ENCODE measurements at regions not wholly inside any gene's neighbourhood (a gene's known extent, or its start where the extent isn't known, plus 50 kb on each side); places are given as distances from the start of the nearest gene placed in this dataset.

DNA sequence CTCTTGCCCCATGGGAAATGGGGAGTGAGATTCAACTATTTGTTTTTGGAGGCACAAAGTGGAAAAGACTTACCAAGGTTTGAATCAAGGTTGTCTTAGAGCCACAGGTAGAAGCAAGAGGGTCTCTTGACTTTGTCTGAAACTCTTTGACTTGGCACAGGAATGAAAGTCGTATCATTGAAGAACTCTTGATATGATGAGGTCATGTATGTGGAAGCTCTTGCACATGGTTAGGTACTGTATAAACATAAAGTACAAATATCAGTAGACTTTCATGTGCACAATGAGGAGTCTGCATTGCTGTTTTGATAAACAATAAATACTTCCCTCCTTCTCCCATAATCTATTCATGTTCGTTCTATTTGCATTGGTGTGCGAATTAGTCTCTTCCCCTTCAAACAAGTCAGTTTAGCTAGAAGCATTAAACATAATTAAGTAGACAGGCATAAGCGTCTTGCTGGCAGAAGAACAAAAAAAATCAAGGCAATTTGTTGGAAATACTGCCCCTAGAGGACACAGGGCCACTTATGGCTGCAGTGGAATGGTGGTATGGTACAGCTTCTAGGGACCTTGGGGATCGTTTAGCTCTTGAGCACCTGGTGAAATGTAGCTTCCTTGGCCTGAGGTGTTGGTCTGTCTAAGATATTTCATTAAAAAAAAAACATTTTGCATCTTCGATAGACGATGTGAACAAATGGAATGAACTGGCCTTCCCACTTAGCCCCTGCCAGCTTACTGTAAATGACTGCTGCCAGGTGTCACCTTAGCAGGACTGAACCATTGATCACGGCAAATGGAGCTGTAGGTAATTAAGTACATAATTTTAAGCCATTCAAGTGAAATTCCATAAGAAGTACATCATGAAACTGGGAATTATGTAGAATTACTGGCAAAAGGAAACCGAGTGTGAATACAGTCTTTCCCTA is 218.0 kb upstream of the GALNT2 start:
- H3K36me3 Mint-ChIP-seq, result no peaks in the 10 kb centered on the region
- TF ChIP-seq, protein P1, sequence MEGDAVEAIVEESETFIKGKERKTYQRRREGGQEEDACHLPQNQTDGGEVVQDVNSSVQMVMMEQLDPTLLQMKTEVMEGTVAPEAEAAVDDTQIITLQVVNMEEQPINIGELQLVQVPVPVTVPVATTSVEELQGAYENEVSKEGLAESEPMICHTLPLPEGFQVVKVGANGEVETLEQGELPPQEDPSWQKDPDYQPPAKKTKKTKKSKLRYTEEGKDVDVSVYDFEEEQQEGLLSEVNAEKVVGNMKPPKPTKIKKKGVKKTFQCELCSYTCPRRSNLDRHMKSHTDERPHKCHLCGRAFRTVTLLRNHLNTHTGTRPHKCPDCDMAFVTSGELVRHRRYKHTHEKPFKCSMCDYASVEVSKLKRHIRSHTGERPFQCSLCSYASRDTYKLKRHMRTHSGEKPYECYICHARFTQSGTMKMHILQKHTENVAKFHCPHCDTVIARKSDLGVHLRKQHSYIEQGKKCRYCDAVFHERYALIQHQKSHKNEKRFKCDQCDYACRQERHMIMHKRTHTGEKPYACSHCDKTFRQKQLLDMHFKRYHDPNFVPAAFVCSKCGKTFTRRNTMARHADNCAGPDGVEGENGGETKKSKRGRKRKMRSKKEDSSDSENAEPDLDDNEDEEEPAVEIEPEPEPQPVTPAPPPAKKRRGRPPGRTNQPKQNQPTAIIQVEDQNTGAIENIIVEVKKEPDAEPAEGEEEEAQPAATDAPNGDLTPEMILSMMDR (IDR thresholded peaks at IDR 0.05; ENCODE audit: unreplicated experiment), result peak; percentile 36
- DNase-seq (ENCODE audit: low spot score in 2 of 2, unreplicated experiment in 2 of 2), result no peak

DNA sequence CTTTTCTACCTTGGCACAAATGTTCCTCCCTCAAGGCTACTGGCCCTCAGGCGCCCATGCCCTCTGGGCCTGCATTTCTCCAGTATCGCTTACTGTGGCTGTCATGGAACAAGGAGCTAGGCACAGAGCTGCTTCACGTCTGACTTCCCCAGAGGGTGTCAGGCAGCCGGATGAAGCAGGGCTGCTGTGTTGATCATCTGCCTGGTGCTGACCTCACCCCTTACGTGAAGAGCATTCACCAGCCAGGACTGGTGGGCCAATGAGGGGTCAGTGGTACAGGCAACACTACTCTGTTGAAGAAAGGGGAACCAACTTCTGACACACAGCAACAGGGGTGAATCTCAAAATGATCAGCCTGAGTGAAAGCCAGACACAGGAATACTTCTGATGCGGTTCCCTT is 215.5 kb upstream of the GALNT2 start:
- no peaks in the 10 kb centered on the region for H3K9me3 Mint-ChIP-seq
- peaks cover 3% of the 10 kb centered on the region for H3K4me1 Mint-ChIP-seq
- DNase-seq (ENCODE audit: low spot score in 2 of 2, unreplicated experiment in 2 of 2), result no peak
- TF ChIP-seq, protein P1 (IDR thresholded peaks at IDR 0.05; ENCODE audit: unreplicated experiment), result no peak
- no peak overlapping the region for H3K4me3 Mint-ChIP-seq
- H3K27me3 Mint-ChIP-seq (ENCODE audit: low read depth), result peaks cover 13% of the 10 kb centered on the region
- no peaks in the 10 kb centered on the region for H3K36me3 Mint-ChIP-seq
- H3K27ac Mint-ChIP-seq, result no peak overlapping the region

More for the DNA sequence above, 218.0 kb upstream of the GALNT2 start:
- Mint-ChIP-seq H3K27ac (no peak overlapping the region), H3K4me3 (no peak overlapping the region), H3K4me1 (peaks cover 6% of the 10 kb centered on the region), H3K9me3 (no peaks in the 10 kb centered on the region), H3K27me3 (ENCODE audit: low read depth) (peaks cover 10% of the 10 kb centered on the region)

DNA sequence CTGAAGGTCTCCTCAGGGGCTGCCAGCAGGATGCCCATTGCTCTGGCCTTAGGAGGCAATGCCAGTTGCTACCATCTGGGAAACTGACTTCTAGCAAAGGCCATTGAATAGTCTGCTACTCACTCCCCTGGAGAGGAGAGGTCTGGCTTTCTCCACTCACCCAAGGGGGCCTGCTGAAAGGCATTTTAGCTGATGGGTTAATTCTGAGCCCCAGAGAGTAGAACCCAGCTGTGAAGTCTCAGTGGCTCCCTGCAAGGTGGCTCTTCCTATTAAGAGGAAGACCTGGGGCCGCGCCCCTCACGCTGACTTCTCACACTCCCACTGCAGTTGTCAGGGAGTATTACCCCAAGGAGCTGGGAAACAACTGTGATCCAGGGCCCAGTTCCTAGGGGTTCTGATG is 213.3 kb upstream of the GALNT2 start:
- TF ChIP-seq, protein P1 (IDR thresholded peaks at IDR 0.05; ENCODE audit: unreplicated experiment), result no peak
- Mint-ChIP-seq H3K9me3 (no peaks in the 10 kb centered on the region), H3K4me1 (peaks cover 3% of the 10 kb centered on the region), H3K36me3 (no peaks in the 10 kb centered on the region), H3K27me3 (ENCODE audit: low read depth) (peaks cover 13% of the 10 kb centered on the region), H3K4me3 (no peak overlapping the region), H3K27ac (no peak overlapping the region)
- DNase-seq (ENCODE audit: low spot score in 2 of 2, unreplicated experiment in 2 of 2), result no peak

DNA sequence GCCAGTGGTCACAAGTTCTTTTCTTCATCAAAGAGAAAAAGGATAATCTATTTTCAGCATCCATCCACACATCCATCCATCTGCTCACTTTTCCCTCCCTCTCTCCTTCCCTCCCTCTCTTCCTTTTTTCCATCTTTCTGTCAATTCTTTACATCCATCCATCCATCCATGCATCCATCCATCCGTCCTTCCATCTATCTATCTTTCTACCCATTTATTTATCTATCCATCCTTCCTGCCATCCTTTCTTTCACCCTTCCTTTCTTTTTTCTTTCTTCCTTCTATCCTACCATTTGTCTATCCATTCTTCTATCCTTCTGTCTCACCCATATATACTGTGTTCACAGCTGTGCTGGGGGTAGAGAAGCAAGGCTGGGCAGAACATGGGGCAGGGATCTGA is 212.4 kb upstream of the GALNT2 start:
- Mint-ChIP-seq H3K4me1 (no peaks in the 10 kb centered on the region), H3K9me3 (no peaks in the 10 kb centered on the region), H3K27ac (no peak overlapping the region), H3K27me3 (ENCODE audit: low read depth) (peaks cover 13% of the 10 kb centered on the region), H3K4me3 (no peak overlapping the region), H3K36me3 (no peaks in the 10 kb centered on the region)
- TF ChIP-seq, protein P1 (IDR thresholded peaks at IDR 0.05; ENCODE audit: unreplicated experiment), result no peak
- no peak for DNase-seq (ENCODE audit: low spot score in 2 of 2, unreplicated experiment in 2 of 2)

DNA sequence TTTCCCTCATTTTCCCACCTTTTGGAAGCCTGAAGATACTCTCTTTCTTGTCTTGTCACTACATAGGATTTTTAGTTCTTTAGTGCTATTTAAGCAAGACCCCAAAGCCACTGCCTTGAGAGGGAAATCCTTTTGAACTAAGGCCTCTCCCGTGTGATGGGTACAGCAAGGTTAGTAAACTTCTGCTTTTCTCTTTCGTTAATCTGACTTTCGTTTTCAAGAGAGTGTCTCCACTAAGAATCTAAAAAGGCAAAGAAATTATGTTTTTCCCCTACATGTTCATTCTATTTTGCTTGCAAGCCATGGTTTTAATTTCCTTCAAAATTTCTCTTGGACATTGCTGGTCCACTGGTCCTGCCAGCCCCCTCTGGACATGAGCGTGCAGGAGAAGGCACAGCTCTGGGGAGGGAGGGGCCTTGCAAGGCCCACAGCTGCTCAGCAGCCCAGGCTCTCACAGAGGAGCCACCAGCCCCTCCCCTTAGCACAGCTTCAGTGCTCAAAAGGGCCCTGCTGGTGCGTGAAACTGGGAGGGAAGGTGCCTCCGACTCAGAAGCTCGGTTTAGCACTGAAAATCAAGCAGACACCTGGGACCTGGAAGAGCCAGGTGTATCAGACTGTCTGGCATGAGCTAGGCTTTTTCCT is 210.9 kb upstream of the GALNT2 start:
- Mint-ChIP-seq H3K9me3 (no peaks in the 10 kb centered on the region), H3K4me1 (peaks cover under 1% of the 10 kb centered on the region), H3K27ac (no peak overlapping the region), H3K27me3 (ENCODE audit: low read depth) (peaks cover 11% of the 10 kb centered on the region), H3K36me3 (no peaks in the 10 kb centered on the region), H3K4me3 (no peak overlapping the region)
- no peak for DNase-seq (ENCODE audit: low spot score in 2 of 2, unreplicated experiment in 2 of 2)
- TF ChIP-seq, protein P1 (IDR thresholded peaks at IDR 0.05; ENCODE audit: unreplicated experiment), result no peak

All from mesothelial cell of epicardium (in vitro differentiated cells).